HEK293 (cell line): ENCODE measurements at regions not wholly inside any gene's neighbourhood (a gene's known extent, or its start where the extent isn't known, plus 50 kb on each side); places are given as distances from the start of the nearest gene placed in this dataset.

Experiments
- CTCF ChIP-seq: fragments of 450-650 bp; formaldehyde crosslinking; IDR thresholded peaks from 2 replicates; pipeline ENCODE4 v1.5.1; 2016; ENCODE audit warnings: missing biosample characterization, missing genetic modification characterization
- ZNF585B ChIP-seq: fragments of 450-650 bp; formaldehyde crosslinking; IDR thresholded peaks from 2 replicates; pipeline ENCODE4 v1.5.1; 2016; ENCODE audit warnings: missing biosample characterization, missing genetic modification characterization
- ZNF639 ChIP-seq: fragments of 450-650 bp; formaldehyde crosslinking; IDR thresholded peaks from 2 replicates; pipeline ENCODE4 v1.5.1; 2016; ENCODE audit warnings: missing biosample characterization, missing genetic modification characterization

- TF ChIP-seq CTCF (tag by site-specific recombination) (no peak), ZNF585B (tag by site-specific recombination) (no peak), ZNF639 (tag by site-specific recombination) (no peak)
Measured at GRCh38 chr2:41111836-41112627, 660.1 kb upstream of the SLC8A1 start.
